Karpas-422 (cell line): ENCODE measurements at regions not wholly inside any gene's neighbourhood (a gene's known extent, or its start where the extent isn't known, plus 50 kb on each side); places are given as distances from the start of the nearest gene placed in this dataset.

Experiments used
- DNase-seq: peaks from one replicate; pipeline ENCODE4 v3.0.0-alpha.2; 2015
- H2AFZ ChIP-seq: fragments of 200-600 bp; sonication (generic); 2 replicates; pipeline ENCODE4 v1.6.1; 2014; ENCODE audit warnings: antibody characterized with exemption, low read length, mixed read lengths
- H3K27ac ChIP-seq: fragments of 200-600 bp; sonication (generic); 2 replicates; pipeline ENCODE4 v1.5.1; 2014; ENCODE audit warnings: mild to moderate bottlenecking, low read length, moderate library complexity
- H3K27me3 ChIP-seq: fragments of 200-600 bp; sonication (generic); 2 replicates; pipeline ENCODE4 v1.6.1; 2014; ENCODE audit warnings: low read length, mixed read lengths
- H3K36me3 ChIP-seq: fragments of 200-600 bp; sonication (generic); 2 replicates; pipeline ENCODE4 v1.6.1; 2014; ENCODE audit warnings: low read length, mixed read lengths; ENCODE audit not compliant: insufficient read depth
- H3K4me1 ChIP-seq: fragments of 200-600 bp; sonication (generic); 2 replicates; pipeline ENCODE4 v1.6.1; 2014; ENCODE audit warnings: mild to moderate bottlenecking, low read length, mixed read lengths
- H3K4me2 ChIP-seq: fragments of 200-600 bp; sonication (generic); 2 replicates; pipeline ENCODE4 v1.6.1; 2014; ENCODE audit warnings: low read length, low read depth, mild to moderate bottlenecking; ENCODE audit not compliant: poor library complexity, severe bottlenecking
- H3K4me3 ChIP-seq: fragments of 200-600 bp; sonication (generic); 2 replicates; pipeline ENCODE4 v1.5.1; 2014; ENCODE audit warnings: mild to moderate bottlenecking, antibody characterized with exemption, low read length, mixed read lengths
- H3K79me2 ChIP-seq: fragments of 200-600 bp; sonication (generic); 2 replicates; pipeline ENCODE4 v1.6.1; 2014; ENCODE audit warnings: mild to moderate bottlenecking, low read length, mixed read lengths
- H3K9ac ChIP-seq: fragments of 200-600 bp; sonication (generic); 2 replicates; pipeline ENCODE4 v1.6.0; 2014; ENCODE audit warnings: low read length
- H3K9me2 ChIP-seq: fragments of 200-600 bp; sonication (generic), shearing (Covaris generic); replicated peaks from 2 replicates; pipeline ENCODE4 v1.6.0; 2014; ENCODE audit warnings: mild to moderate bottlenecking, low read length, moderate library complexity; ENCODE audit not compliant: insufficient read depth
- H3K9me3 ChIP-seq: fragments of 300-700, 200-600 bp; sonication (generic); 2 replicates; pipeline ENCODE4 v1.6.1; 2014; ENCODE audit warnings: low read length, mixed read lengths
- H4K20me1 ChIP-seq: fragments of 200-600 bp; sonication (generic); 2 replicates; pipeline ENCODE4 v1.6.1; 2014; ENCODE audit warnings: mild to moderate bottlenecking, antibody characterized with exemption, low read length, low read depth; ENCODE audit not compliant: insufficient read depth

- no peaks in the 10 kb centered on the region for H3K27me3 ChIP-seq
- no peaks in the 10 kb centered on the region for H3K36me3 ChIP-seq
- H3K9me2 ChIP-seq, result no peaks in the 10 kb centered on the region; the same call in 1 of the 2 replicates
- H3K27ac ChIP-seq, result no peak overlapping the region
- H3K79me2 ChIP-seq, result no peaks in the 10 kb centered on the region
- H3K9ac ChIP-seq, result no peak overlapping the region
- no peaks in the 10 kb centered on the region for H4K20me1 ChIP-seq
- H3K9me3 ChIP-seq, result no peaks in the 10 kb centered on the region
- no peak overlapping the region for H2AFZ ChIP-seq
- no peak overlapping the region for H3K4me2 ChIP-seq
- no peak overlapping the region for H3K4me3 ChIP-seq
- no peak for DNase-seq
- no peaks in the 10 kb centered on the region for H3K4me1 ChIP-seq
Measured at GRCh38 chr9:23073136-23073535, 626.5 kb downstream of the DMRTA1 start.

- no peaks in the 10 kb centered on the region for H3K4me1 ChIP-seq
- H3K79me2 ChIP-seq, result no peaks in the 10 kb centered on the region
- no peaks in the 10 kb centered on the region for H3K36me3 ChIP-seq
- DNase-seq, result no peak
- H3K9ac ChIP-seq, result no peak overlapping the region
- H3K9me2 ChIP-seq, result no peaks in the 10 kb centered on the region; the same call in 1 of the 2 replicates
- no peaks in the 10 kb centered on the region; the same call in 1 of the 2 replicates for H3K9me3 ChIP-seq
- H3K27me3 ChIP-seq, result no peaks in the 10 kb centered on the region
- no peak overlapping the region for H3K4me3 ChIP-seq
- H2AFZ ChIP-seq, result no peak overlapping the region
- no peak overlapping the region for H3K4me2 ChIP-seq
- H3K27ac ChIP-seq, result no peak overlapping the region
- H4K20me1 ChIP-seq, result no peaks in the 10 kb centered on the region
Measured at GRCh38 chr9:23079798-23080197, 633.2 kb downstream of the DMRTA1 start.

GRCh38 chr9:23081377-23081776, 634.8 kb downstream of the DMRTA1 start:
- Histone ChIP-seq H3K27ac (no peak overlapping the region), H3K36me3 (no peaks in the 10 kb centered on the region), H4K20me1 (no peaks in the 10 kb centered on the region), H3K9me2 (no peaks in the 10 kb centered on the region; the same call in 1 of the 2 replicates), H3K4me2 (no peak overlapping the region), H3K4me3 (no peak overlapping the region), H2AFZ (no peak overlapping the region), H3K9me3 (no peaks in the 10 kb centered on the region; the same call in 1 of the 2 replicates), H3K9ac (no peak overlapping the region), H3K79me2 (no peaks in the 10 kb centered on the region), H3K4me1 (no peaks in the 10 kb centered on the region), H3K27me3 (no peaks in the 10 kb centered on the region)
- DNase-seq, result no peak

GRCh38 chr9:23088932-23089364, 642.3 kb downstream of the DMRTA1 start:
- no peaks in the 10 kb centered on the region for H3K9me3 ChIP-seq
- peak; percentile 43 for DNase-seq
- H3K27me3 ChIP-seq, result no peaks in the 10 kb centered on the region
- H3K4me3 ChIP-seq, result no peak overlapping the region
- H4K20me1 ChIP-seq, result no peaks in the 10 kb centered on the region
- H3K36me3 ChIP-seq, result no peaks in the 10 kb centered on the region
- H3K9me2 ChIP-seq, result no peaks in the 10 kb centered on the region
- no peak overlapping the region for H3K9ac ChIP-seq
- H3K4me1 ChIP-seq, result no peaks in the 10 kb centered on the region
- H3K27ac ChIP-seq, result no peak overlapping the region
- H3K79me2 ChIP-seq, result no peaks in the 10 kb centered on the region
- H2AFZ ChIP-seq, result no peak overlapping the region
- no peak overlapping the region for H3K4me2 ChIP-seq

- Histone ChIP-seq H4K20me1 (no peaks in the 10 kb centered on the region), H3K79me2 (no peaks in the 10 kb centered on the region), H2AFZ (no peak overlapping the region), H3K4me1 (no peaks in the 10 kb centered on the region), H3K36me3 (no peaks in the 10 kb centered on the region), H3K27me3 (no peaks in the 10 kb centered on the region), H3K9me2 (no peaks in the 10 kb centered on the region), H3K27ac (no peak overlapping the region), H3K4me3 (no peak overlapping the region), H3K4me2 (no peak overlapping the region), H3K9ac (no peak overlapping the region), H3K9me3 (no peaks in the 10 kb centered on the region)
- DNase-seq, result no peak
Measured at GRCh38 chr9:23117616-23118015, 671.0 kb downstream of the DMRTA1 start.

GRCh38 chr9:23120630-23121029, 674.0 kb downstream of the DMRTA1 start:
- Histone ChIP-seq H3K4me2 (no peak overlapping the region), H3K4me1 (no peaks in the 10 kb centered on the region), H2AFZ (no peak overlapping the region), H4K20me1 (no peaks in the 10 kb centered on the region), H3K79me2 (no peaks in the 10 kb centered on the region), H3K36me3 (no peaks in the 10 kb centered on the region), H3K9me3 (no peaks in the 10 kb centered on the region), H3K9me2 (no peaks in the 10 kb centered on the region), H3K9ac (no peak overlapping the region), H3K4me3 (no peak overlapping the region), H3K27ac (no peak overlapping the region), H3K27me3 (no peaks in the 10 kb centered on the region)
- DNase-seq, result no peak

GRCh38 chr9:23123048-23123632, 676.5 kb downstream of the DMRTA1 start:
- H3K9me2 ChIP-seq, result no peaks in the 10 kb centered on the region
- H3K9me3 ChIP-seq, result no peaks in the 10 kb centered on the region
- no peaks in the 10 kb centered on the region for H3K27me3 ChIP-seq
- H3K27ac ChIP-seq, result no peak overlapping the region
- H3K79me2 ChIP-seq, result no peaks in the 10 kb centered on the region
- H3K36me3 ChIP-seq, result no peaks in the 10 kb centered on the region
- H4K20me1 ChIP-seq, result no peaks in the 10 kb centered on the region
- DNase-seq, result peak; percentile 78
- H3K4me3 ChIP-seq, result no peak overlapping the region
- H3K4me1 ChIP-seq, result no peaks in the 10 kb centered on the region
- no peak overlapping the region for H3K9ac ChIP-seq
- no peak overlapping the region for H2AFZ ChIP-seq
- no peak overlapping the region for H3K4me2 ChIP-seq

GRCh38 chr9:23145467-23145866, 680.6 kb downstream of the ELAVL2 start:
- no peaks in the 10 kb centered on the region for H3K79me2 ChIP-seq
- H3K9ac ChIP-seq, result no peak overlapping the region
- no peak overlapping the region for H2AFZ ChIP-seq
- no peaks in the 10 kb centered on the region for H3K27me3 ChIP-seq
- no peaks in the 10 kb centered on the region for H3K36me3 ChIP-seq
- no peaks in the 10 kb centered on the region for H3K4me1 ChIP-seq
- H4K20me1 ChIP-seq, result no peaks in the 10 kb centered on the region
- H3K4me2 ChIP-seq, result no peak overlapping the region
- 0 out of 2 replicates have a peak, but pooled peaks cover 5% of the 10 kb centered on the region for H3K9me3 ChIP-seq
- no peak for DNase-seq
- no peaks in the 10 kb centered on the region for H3K9me2 ChIP-seq
- H3K4me3 ChIP-seq, result no peak overlapping the region
- H3K27ac ChIP-seq, result no peak overlapping the region
